GM19025 (cell line): ENCODE measurements at regions not wholly inside any gene's neighbourhood (a gene's known extent, or its start where the extent isn't known, plus 50 kb on each side); places are given as distances from the start of the nearest gene placed in this dataset.

Experiments
- ATAC-seq: cut with Tn5 transposase; IDR thresholded peaks from one replicate; pipeline ENCODE4 v1.9.1; 2021; ENCODE audit warnings: mild to moderate bottlenecking, low read depth, moderate library complexity; ENCODE audit not compliant: unreplicated experiment

- ATAC-seq: no peak
These were observed 547.7 kb upstream of the MCTP2 start for GRCh38 chr15:93683651-93684050.

DNA sequence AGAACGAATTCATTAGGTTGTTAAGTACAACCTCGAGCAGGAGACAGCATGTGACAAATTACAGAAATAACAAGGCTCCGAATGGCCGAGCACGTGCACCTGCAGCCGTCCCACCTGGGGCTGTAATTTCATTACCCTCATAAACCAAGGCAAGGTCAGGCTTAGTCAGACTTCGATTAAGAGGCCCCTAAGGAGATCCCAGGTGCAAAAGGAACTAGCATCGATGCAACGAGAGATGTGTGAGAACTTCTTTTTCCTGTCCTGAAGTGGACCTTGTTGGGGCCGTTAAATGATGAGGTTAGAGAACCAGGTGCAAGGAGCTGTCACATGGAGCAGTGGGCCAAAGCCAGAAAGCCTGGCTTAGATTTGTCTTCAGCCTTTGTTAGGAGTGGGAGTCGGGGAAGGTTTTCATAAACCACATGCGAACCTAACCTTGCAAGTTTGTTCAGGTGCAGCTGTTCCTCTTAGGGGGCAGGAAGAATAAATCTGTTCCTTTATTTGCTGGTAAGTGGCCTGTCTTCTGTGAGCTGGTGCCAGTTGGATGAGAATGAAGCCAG lies 559.9 kb upstream of the MCTP2 start:
- ATAC-seq: no peak

DNA sequence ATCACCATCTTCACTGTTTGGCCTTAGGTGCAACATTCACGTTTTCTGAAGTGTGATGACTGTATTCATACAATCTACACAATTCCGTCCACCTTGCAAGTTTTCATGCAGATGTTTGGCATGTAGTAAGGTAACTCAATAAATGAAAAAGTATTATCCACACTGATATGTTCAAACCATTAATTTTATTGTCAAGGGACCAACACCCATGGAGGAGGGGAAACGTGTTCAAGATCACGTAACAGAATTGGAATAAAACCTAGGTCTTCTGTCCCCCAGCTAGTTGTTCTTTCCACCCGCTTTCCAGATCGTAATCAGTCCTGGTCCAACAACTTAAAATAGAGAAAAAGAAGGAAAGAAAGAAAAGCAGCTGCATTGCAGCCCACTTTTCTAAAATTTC lies 560.4 kb upstream of the MCTP2 start:
- no peak for ATAC-seq

GRCh38 chr15:93664213-93664956 lies 567.0 kb upstream of the MCTP2 start:
- ATAC-seq: no peak

GRCh38 chr15:93662162-93662885 lies 569.0 kb upstream of the MCTP2 start:
- ATAC-seq: no peak

GRCh38 chr15:93658026-93658816 lies 569.2 kb upstream of the RGMA start:
- no peak for ATAC-seq

DNA sequence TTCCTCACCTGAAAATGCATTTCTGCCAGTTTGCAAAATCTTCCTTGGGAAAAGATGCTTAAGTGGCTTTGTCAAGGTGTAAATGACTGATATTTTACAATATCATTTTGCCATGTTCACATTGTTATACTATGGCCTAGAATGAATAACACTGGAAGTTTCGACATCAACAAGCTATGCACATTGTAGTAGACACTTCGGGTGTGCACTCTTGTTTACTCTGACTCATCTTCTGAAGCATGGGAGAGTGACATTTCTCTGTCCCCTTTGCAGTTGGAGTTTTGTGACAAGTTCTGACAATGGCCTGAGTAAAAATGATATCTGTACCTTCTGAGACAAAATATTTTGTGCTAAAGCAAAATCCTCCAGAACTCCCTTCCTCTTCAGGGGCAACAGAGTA lies 567.0 kb upstream of the RGMA start:
- ATAC-seq: no peak

- ATAC-seq: no peak
These were observed 560.8 kb upstream of the RGMA start for GRCh38 chr15:93649691-93650235.

- no peak for ATAC-seq
These were observed 557.2 kb upstream of the RGMA start for GRCh38 chr15:93646193-93646592.

DNA sequence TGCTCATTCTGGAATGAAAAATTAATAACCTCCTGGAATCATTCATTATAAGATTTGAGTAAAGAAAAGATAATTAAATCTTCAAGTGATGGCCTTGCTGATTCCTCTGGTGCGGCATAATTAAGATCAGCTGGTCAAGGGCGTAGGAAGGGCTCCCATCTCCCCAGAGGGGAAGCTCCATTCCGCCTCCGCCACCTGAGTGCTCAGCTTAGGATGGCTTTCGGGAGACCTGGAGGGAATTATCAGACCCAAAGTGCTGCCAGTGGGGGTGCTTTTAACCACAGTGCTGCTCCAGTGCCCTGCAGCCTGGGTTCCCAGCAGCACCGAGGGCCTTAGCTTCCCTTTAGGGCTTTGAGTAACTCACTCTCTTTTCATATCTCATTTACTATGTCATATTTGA lies 556.6 kb upstream of the RGMA start:
- ATAC-seq: no peak

DNA sequence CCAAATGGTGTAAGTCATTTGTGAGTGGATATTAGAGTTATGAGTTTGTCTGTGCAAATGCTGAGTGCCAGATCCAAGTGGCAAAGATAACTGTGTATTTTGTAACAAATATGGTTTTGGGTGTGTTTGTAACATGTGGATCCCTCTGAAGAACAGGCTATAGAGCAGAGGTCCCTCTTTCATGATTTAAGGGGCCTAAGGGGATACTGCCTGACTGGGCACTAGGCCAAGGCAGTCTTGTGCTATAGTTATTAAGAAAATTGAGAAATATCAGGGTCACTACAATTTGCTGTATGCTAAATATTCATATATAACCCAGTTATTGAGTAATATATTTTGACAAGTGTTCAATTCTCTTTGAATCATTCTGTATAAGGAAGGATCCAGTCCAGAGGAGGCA lies 555.6 kb upstream of the RGMA start:
- ATAC-seq: no peak

GRCh38 chr15:93640411-93640962 lies 551.5 kb upstream of the RGMA start:
- ATAC-seq: no peak

- ATAC-seq: no peak
These were observed 543.1 kb upstream of the RGMA start for GRCh38 chr15:93631958-93632618.

DNA sequence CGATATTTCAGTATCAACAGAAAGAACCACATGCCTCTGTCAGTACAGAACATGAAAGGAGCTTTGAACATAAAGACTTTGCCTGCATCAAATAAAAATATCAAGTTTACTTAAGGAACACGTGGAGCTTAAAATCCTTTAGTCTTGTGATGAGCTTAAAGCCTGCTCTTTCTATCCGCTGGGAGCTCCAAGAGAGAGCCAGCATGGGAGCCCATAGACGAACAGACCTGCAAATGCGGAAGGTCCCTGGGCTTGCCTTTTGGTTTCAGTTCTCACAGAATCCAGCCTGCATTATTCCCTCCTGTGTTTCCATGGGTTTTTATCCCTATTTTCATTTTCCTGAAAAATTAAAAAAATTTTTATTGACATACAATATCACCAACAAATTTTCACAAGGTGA lies 530.6 kb upstream of the RGMA start:
- ATAC-seq: no peak

- no peak for ATAC-seq
These were observed 528.4 kb upstream of the RGMA start for GRCh38 chr15:93617443-93617842.

DNA sequence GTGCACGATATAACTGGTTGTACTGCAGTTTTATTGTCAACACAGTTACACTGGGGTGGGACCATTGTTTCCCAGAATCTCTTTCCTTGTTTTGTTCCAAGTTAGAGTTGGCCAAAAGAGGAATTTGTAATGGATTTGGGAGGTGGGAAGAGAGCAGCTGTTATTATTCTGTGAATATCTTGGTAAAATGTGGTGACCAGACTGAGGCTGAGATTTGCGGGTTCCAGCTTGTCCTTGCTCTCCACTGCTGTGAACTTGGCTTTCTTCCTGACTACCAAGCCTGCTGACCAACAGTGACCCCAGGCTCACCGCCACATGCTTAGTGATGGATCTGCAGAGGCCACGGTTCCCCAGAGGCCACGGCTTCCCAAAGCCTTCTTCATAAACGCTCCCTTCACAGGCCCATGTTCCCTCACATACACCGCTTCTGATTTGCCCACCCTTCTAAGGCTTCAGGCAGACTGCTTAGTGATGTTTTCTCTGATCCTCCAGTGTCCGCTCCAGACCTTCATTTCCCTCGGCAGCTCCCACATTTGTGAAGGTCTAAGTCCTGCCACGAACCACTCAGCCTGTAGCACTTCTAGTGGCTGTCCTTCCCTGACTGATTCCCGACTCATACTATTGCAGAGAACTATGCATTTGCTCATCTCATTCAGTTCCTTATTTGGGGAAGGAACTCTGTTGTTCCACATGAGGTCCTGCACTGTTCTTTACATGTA lies 525.5 kb upstream of the RGMA start:
- ATAC-seq: no peak

DNA sequence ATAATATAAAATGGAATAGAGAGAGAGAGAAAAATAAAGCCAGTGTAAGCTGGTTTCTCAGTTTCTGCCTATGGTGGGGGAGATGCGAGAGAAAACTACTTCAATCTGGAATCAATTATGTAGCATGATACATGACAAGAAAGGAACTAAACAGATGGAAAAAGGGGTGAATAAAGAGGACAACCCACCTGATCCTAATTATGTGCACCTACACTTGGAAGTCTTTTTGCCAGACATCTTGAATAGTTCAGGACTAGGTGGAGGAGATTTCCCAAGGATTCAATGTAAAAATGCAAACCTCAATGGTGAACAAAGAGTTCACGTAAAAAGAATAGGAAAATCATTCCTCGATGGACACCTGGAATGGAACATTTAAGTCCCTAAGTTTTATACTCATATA lies 524.4 kb upstream of the RGMA start:
- ATAC-seq: no peak

GRCh38 chr15:93612953-93613352 lies 523.9 kb upstream of the RGMA start:
- no peak for ATAC-seq

DNA sequence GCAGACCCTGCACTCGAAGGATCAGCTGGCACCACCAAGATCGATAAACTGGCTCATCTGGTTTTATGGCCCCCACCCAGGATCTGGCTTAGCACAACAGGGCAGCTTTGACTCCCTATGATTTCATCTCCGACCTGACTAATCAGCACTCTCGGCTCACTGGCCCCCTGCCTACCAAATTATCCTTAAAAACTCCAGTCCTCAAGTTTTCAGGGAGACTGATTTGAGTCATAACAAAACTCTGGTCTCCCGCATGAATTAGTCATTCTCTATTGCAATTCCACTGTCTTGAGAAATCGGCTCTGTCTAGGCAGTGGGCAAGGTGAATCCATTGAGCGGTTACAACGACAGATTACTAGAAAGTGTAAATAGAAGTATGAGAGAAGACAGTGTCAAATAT lies 521.9 kb upstream of the RGMA start:
- ATAC-seq: no peak
